H9 (cell line): ENCODE measurements at regions not wholly inside any gene's neighbourhood (a gene's known extent, or its start where the extent isn't known, plus 50 kb on each side); places are given as distances from the start of the nearest gene placed in this dataset.

Experiments used
- DNase-seq: peaks from one replicate; pipeline ENCODE4 v3.0.0-alpha.2; 2017
- H2AFZ ChIP-seq: one replicate; pipeline ENCODE4 v1.6.1; 2013; ENCODE audit warnings: mild to moderate bottlenecking, low read length, control low read depth, moderate library complexity
- H2AK5ac ChIP-seq: 2 replicates; pipeline ENCODE4 v1.6.1; 2013; ENCODE audit warnings: low read length, control low read depth, mixed read lengths; ENCODE audit not compliant: insufficient read length
- H2BK120ac ChIP-seq: one replicate; pipeline ENCODE4 v1.6.1; 2013; ENCODE audit warnings: low read depth, mild to moderate bottlenecking, low read length, control low read depth, inconsistent platforms; ENCODE audit not compliant: poor library complexity, severe bottlenecking
- H2BK12ac ChIP-seq: 2 replicates; pipeline ENCODE4 v1.6.1; 2013; ENCODE audit warnings: low read length, control low read depth, mixed read lengths, low read depth; ENCODE audit not compliant: insufficient read length
- H2BK15ac ChIP-seq: 2 replicates; pipeline ENCODE4 v1.6.1; 2013; ENCODE audit warnings: low read depth, low read length, control low read depth
- H2BK20ac ChIP-seq: one replicate; pipeline ENCODE4 v1.6.1; 2013; ENCODE audit warnings: low read depth, mild to moderate bottlenecking, low read length, control low read depth, inconsistent platforms; ENCODE audit not compliant: poor library complexity, severe bottlenecking
- H2BK5ac ChIP-seq: 2 replicates; pipeline ENCODE4 v1.6.1; 2013; ENCODE audit warnings: low read length, control low read depth, mixed read lengths; ENCODE audit not compliant: insufficient read length
- H3K14ac ChIP-seq: 2 replicates; pipeline ENCODE4 v1.6.1; 2013; ENCODE audit warnings: low read length, control low read depth; ENCODE audit not compliant: insufficient read depth
- H3K18ac ChIP-seq: 2 replicates; pipeline ENCODE4 v1.6.1; 2013; ENCODE audit warnings: low read depth, mild to moderate bottlenecking, mixed read lengths, low read length, control low read depth; ENCODE audit not compliant: insufficient read length
- H3K23ac ChIP-seq: 2 replicates; pipeline ENCODE4 v1.6.1; 2013; ENCODE audit warnings: low read length, control low read depth, mixed read lengths, low read depth; ENCODE audit not compliant: insufficient read length
- H3K23me2 ChIP-seq: 2 replicates; pipeline ENCODE4 v1.6.1; 2013; ENCODE audit warnings: low read depth, mild to moderate bottlenecking, mixed read lengths, low read length, control low read depth; ENCODE audit not compliant: insufficient read length, poor library complexity, severe bottlenecking
- H3K27ac ChIP-seq: 2 replicates; pipeline ENCODE4 v1.5.1; 2013; ENCODE audit warnings: low read length, control low read depth, mixed read lengths, low read depth; ENCODE audit not compliant: insufficient read length
- H3K27me3 ChIP-seq: 2 replicates; pipeline ENCODE4 v1.6.1; 2013; ENCODE audit warnings: low read length, control low read depth, inconsistent platforms; ENCODE audit not compliant: insufficient read depth
- H3K4ac ChIP-seq: 2 replicates; pipeline ENCODE4 v1.6.1; 2013; ENCODE audit warnings: low read depth, mild to moderate bottlenecking, control low read depth, inconsistent platforms, low read length, moderate library complexity
- H3K4me1 ChIP-seq: 2 replicates; pipeline ENCODE4 v1.6.1; 2013; ENCODE audit warnings: low read length, control low read depth, inconsistent platforms; ENCODE audit not compliant: insufficient read depth
- H3K4me2 ChIP-seq: 2 replicates; pipeline ENCODE4 v1.6.1; 2013; ENCODE audit warnings: low read length, control low read depth, mixed read lengths; ENCODE audit not compliant: insufficient read length, insufficient read depth
- H3K56ac ChIP-seq: 2 replicates; pipeline ENCODE4 v1.6.1; 2013; ENCODE audit warnings: low read depth, mild to moderate bottlenecking, mixed read lengths, low read length, control low read depth; ENCODE audit not compliant: insufficient read length
- H3K79me1 ChIP-seq: 2 replicates; pipeline ENCODE4 v1.6.1; 2013; ENCODE audit warnings: low read depth, mild to moderate bottlenecking, moderate library complexity, low read length, control low read depth, inconsistent platforms; ENCODE audit not compliant: insufficient read depth, poor library complexity, severe bottlenecking
- H3K79me2 ChIP-seq: 2 replicates; pipeline ENCODE4 v1.6.1; 2013; ENCODE audit warnings: low read length, control low read depth, inconsistent platforms; ENCODE audit not compliant: insufficient read depth
- H3K9ac ChIP-seq: 2 replicates; pipeline ENCODE4 v1.6.1; 2013; ENCODE audit warnings: low read length, control low read depth, mixed read lengths; ENCODE audit not compliant: insufficient read length; ENCODE audit errors: extremely low read depth
- H3K9me3 ChIP-seq: one replicate; pipeline ENCODE4 v1.6.1; 2013; ENCODE audit warnings: low read depth, low read length, inconsistent platforms; ENCODE audit not compliant: control insufficient read depth
- H3T11ph ChIP-seq: one replicate; pipeline ENCODE4 v1.6.1; 2013; ENCODE audit warnings: mild to moderate bottlenecking, low read length, control low read depth, inconsistent platforms
- H4K20me1 ChIP-seq: one replicate; pipeline ENCODE4 v1.6.1; 2013; ENCODE audit not compliant: control insufficient read depth, insufficient read length, insufficient read depth
- H4K5ac ChIP-seq: 2 replicates; pipeline ENCODE4 v1.6.1; 2013; ENCODE audit warnings: low read depth, mild to moderate bottlenecking, mixed read lengths, low read length, control low read depth; ENCODE audit not compliant: insufficient read length
- H4K8ac ChIP-seq: replicated peaks from 2 replicates; pipeline ENCODE4 v1.6.1; 2013; ENCODE audit warnings: low read length, control low read depth, mixed read lengths, low read depth; ENCODE audit not compliant: insufficient read length
- H4K91ac ChIP-seq: 2 replicates; pipeline ENCODE4 v1.6.1; 2013; ENCODE audit warnings: low read depth, mild to moderate bottlenecking, moderate library complexity, mixed read lengths, low read length, control low read depth; ENCODE audit not compliant: insufficient read length
- H3K27ac Mint-ChIP-seq, 3 experiments: 2 replicates in 2 of 3; 3 replicates in 1 of 3; pipeline ENCODE4 v1.8.0; 2020 to 2021; ENCODE audit warnings: mixed read lengths in 3 of 3, mild to moderate bottlenecking in 1 of 3, moderate library complexity in 1 of 3
- H3K27me3 Mint-ChIP-seq: 2 replicates; pipeline ENCODE4 v1.8.0; 2021; ENCODE audit warnings: low read depth, mild to moderate bottlenecking, moderate library complexity, mixed read lengths
- H3K36me3 Mint-ChIP-seq, 3 experiments: 2 replicates in 2 of 3; 3 replicates in 1 of 3; pipeline ENCODE4 v1.8.0; 2020 to 2021; ENCODE audit warnings: low read depth in 3 of 3, mixed read lengths in 3 of 3; ENCODE audit not compliant: insufficient read depth in 1 of 3
- H3K4me1 Mint-ChIP-seq, 2 experiments: 2 replicates each; pipeline ENCODE4 v1.8.0; 2020; ENCODE audit warnings: mixed read lengths in 2 of 2
- H3K4me3 Mint-ChIP-seq, 2 experiments: 2 replicates in 1 of 2; 3 replicates in 1 of 2; pipeline ENCODE4 v1.8.0; 2020 to 2021; ENCODE audit warnings: mild to moderate bottlenecking in 2 of 2, mixed read lengths in 2 of 2, moderate library complexity in 1 of 2
- H3K9me3 Mint-ChIP-seq, 2 experiments: 2 replicates in 1 of 2; 3 replicates in 1 of 2; pipeline ENCODE4 v1.8.0; 2020; ENCODE audit warnings: mild to moderate bottlenecking in 2 of 2, mixed read lengths in 2 of 2, moderate library complexity in 1 of 2
- CTCF ChIP-seq: fragments of 200-600 bp; sonication (generic); conservative IDR thresholded peaks from 3 replicates; pipeline ENCODE4 v1.8.0; 2021; ENCODE audit warnings: antibody characterized with exemption, mild to moderate bottlenecking
- WGBS: extraction: QIAGEN DNeasy Blood & Tissue Kit; methylation state at CpG from one replicate; pipeline ENCODE4 v1.1.7; 2013; ENCODE audit warnings: missing lambda C conversion rate, low lambda C conversion rate, mixed read lengths; ENCODE audit not compliant: insufficient read length; ENCODE audit errors: extremely low coverage; 5-methylcytosine and 5-hydroxymethylcytosine counted together

- H3K79me2 ChIP-seq: no peaks in the 10 kb centered on the region
- Mint-ChIP-seq H3K36me3 (no peaks in the 10 kb centered on the region), H3K9me3 (no peaks in the 10 kb centered on the region), H3K27ac (no peak overlapping the region), H3K27me3 (peaks cover 12% of the 10 kb centered on the region), H3K4me3 (no peak overlapping the region), H3K4me1 (peaks cover 2 to 6% of the 10 kb centered on the region in 2 experiments; a peak in 1 of 4 replicates)
- H3K18ac ChIP-seq: no peak overlapping the region
- H4K5ac ChIP-seq: no peak overlapping the region
- H3K9me3 ChIP-seq: no peaks in the 10 kb centered on the region
- H4K8ac ChIP-seq: no peak overlapping the region
- H3K4me2 ChIP-seq: no peak overlapping the region
- H3K79me1 ChIP-seq: no peaks in the 10 kb centered on the region
- H3K27ac ChIP-seq: no peak overlapping the region
- no peak overlapping the region for H2AFZ ChIP-seq
- H2BK12ac ChIP-seq: no peak overlapping the region
- no peak overlapping the region for H3K56ac ChIP-seq
- H3K9ac ChIP-seq: no peak overlapping the region
- no peaks in the 10 kb centered on the region for H3K27me3 ChIP-seq
- H3K23me2 ChIP-seq: no peaks in the 10 kb centered on the region
- H2BK5ac ChIP-seq: no peak overlapping the region
- TF ChIP-seq CTCF: no peak
- H2BK120ac ChIP-seq: no peak overlapping the region
- no peak overlapping the region for H2BK20ac ChIP-seq
- H3K4me1 ChIP-seq: no peaks in the 10 kb centered on the region
- no peak overlapping the region for H3K14ac ChIP-seq
- no peak overlapping the region for H2AK5ac ChIP-seq
- no peak overlapping the region for H3K23ac ChIP-seq
- H4K91ac ChIP-seq: no peak overlapping the region
- H2BK15ac ChIP-seq: no peak overlapping the region
- no peak for DNase-seq
- no peak overlapping the region for H3K4ac ChIP-seq
- WGBS: no CpG with 5 or more reads among the region's 7 CpGs
- no peaks in the 10 kb centered on the region for H4K20me1 ChIP-seq
- no peak overlapping the region for H3T11ph ChIP-seq
Measured at GRCh38 chr10:117743509-117743908, 201.0 kb downstream of the EMX2 start.
